HL-60 (cell line): ENCODE measurements at regions not wholly inside any gene's neighbourhood (a gene's known extent, or its start where the extent isn't known, plus 50 kb on each side); places are given as distances from the start of the nearest gene placed in this dataset.
"Not testable (repeated sequence)": the region's sequence is repeated elsewhere in the genome, so short reads cannot be mapped to it uniquely, and the experiment has no call there.

Source experiments
- DNase-seq, 2 experiments: peaks; one replicate each; pipeline ENCODE4 v3.0.0-alpha.2; 2010 to 2020; ENCODE audit warnings: low read depth in 1 of 2, low spot score in 1 of 2
- H3K27ac ChIP-seq: fragments of 250-450 bp; sonication (Bioruptor Pico); replicated peaks from 2 replicates; pipeline ENCODE4 v1.5.1; 2020; ENCODE audit warnings: mild to moderate bottlenecking, moderate library complexity
- H3K27me3 ChIP-seq: fragments of 250-450 bp; sonication (Bioruptor Pico); 2 replicates; pipeline ENCODE4 v1.5.1; 2021; ENCODE audit warnings: mild to moderate bottlenecking, moderate library complexity; ENCODE audit not compliant: insufficient read depth, poor library complexity, severe bottlenecking
- H3K4me3 ChIP-seq: replicated peaks from 2 replicates; pipeline ENCODE4 v1.5.1; 2011; ENCODE audit warnings: mild to moderate bottlenecking, control low read depth, low read length; ENCODE audit not compliant: insufficient read depth
- CTCF ChIP-seq: IDR thresholded peaks from one replicate; pipeline ENCODE4 v1.5.1; 2011; ENCODE audit warnings: low read length, control low read depth, inconsistent platforms; ENCODE audit not compliant: insufficient read depth
- GABPA ChIP-seq: IDR thresholded peaks from 2 replicates; pipeline ENCODE4 v1.6.1; 2012; ENCODE audit warnings: low read depth
- POLR2AphosphoS5 ChIP-seq: IDR thresholded peaks from 2 replicates; pipeline ENCODE4 v1.6.1; 2012; ENCODE audit warnings: low read depth
- REST ChIP-seq: IDR thresholded peaks from 2 replicates; pipeline ENCODE4 v1.6.1; 2012; ENCODE audit warnings: low read depth; ENCODE audit not compliant: insufficient replicate concordance
- SPI1 ChIP-seq: IDR thresholded peaks from 2 replicates; pipeline ENCODE4 v1.6.1; 2012; ENCODE audit warnings: low read depth, mild to moderate bottlenecking, borderline replicate concordance

- Histone ChIP-seq H3K27ac (no peak overlapping the region), H3K27me3 (no peaks in the 10 kb centered on the region), H3K4me3 (no peak overlapping the region)
- TF ChIP-seq GABPA, result no peak
- TF ChIP-seq REST, result no peak
- TF ChIP-seq CTCF, result no peak
- no peak for TF ChIP-seq SPI1
- TF ChIP-seq POLR2AphosphoS5, result no peak
- no peak for DNase-seq
These were observed 359.5 kb upstream of the CNTN6 start for GRCh38 chr3:733313-733712.

GRCh38 chr3:757711-758110 is 335.1 kb upstream of the CNTN6 start:
- DNase-seq, result no peak
- Histone ChIP-seq H3K27ac (no peak overlapping the region), H3K27me3 (no peaks in the 10 kb centered on the region), H3K4me3 (no peak overlapping the region)
- TF ChIP-seq POLR2AphosphoS5, result no peak
- no peak for TF ChIP-seq CTCF
- no peak for TF ChIP-seq REST
- TF ChIP-seq SPI1, result no peak
- no peak for TF ChIP-seq GABPA

GRCh38 chr3:759106-759505 is 333.7 kb upstream of the CNTN6 start:
- no peak overlapping the region for H3K27ac ChIP-seq

GRCh38 chr3:773433-773832 is 319.4 kb upstream of the CNTN6 start:
- not testable (repeated sequence) for H3K4me3 ChIP-seq, DNase-seq, H3K27ac ChIP-seq, H3K27me3 ChIP-seq

More at GRCh38 chr3:759106-759505, 333.7 kb upstream of the CNTN6 start:
- no peak overlapping the region for H3K4me3 ChIP-seq
- DNase-seq, result no peak
- no peak for TF ChIP-seq REST
- TF ChIP-seq POLR2AphosphoS5, result no peak
- TF ChIP-seq GABPA, result no peak
- no peak for TF ChIP-seq SPI1
- TF ChIP-seq CTCF, result no peak
- no peaks in the 10 kb centered on the region for H3K27me3 ChIP-seq
